A549 (cell line): ENCODE measurements at regions not wholly inside any gene's neighbourhood (a gene's known extent, or its start where the extent isn't known, plus 50 kb on each side); places are given as distances from the start of the nearest gene placed in this dataset.

Experiments
- ATAC-seq, 2 experiments: fragments of 200-7000 bp in 1 of 2; fragments of >200 bp in 1 of 2; cut with Nextera tagmentation in 1 of 2; cut with Tn5 transposase in 1 of 2; 3 replicates each; pipeline versions ENCODE4 v1.8.0 to v1.9.1; 2018 to 2020; ENCODE audit warnings: mild to moderate bottlenecking in 1 of 2, moderate library complexity in 1 of 2
- CTCF ChIA-PET: fragments of 300-600 bp; sonication (Branson Sonifier 250); formaldehyde crosslinking; extraction: SDS; loops from one replicate; lab custom pipeline; 2021; ENCODE audit warnings: antibody characterized with exemption, inconsistent platforms; lab: Yijun Ruan, JAX
- POLR2A ChIA-PET: fragments of 350-600 bp; formaldehyde crosslinking; extraction: SDS; loops from one replicate; lab custom pipeline; 2021; ENCODE audit warnings: antibody characterized with exemption, inconsistent platforms; lab: Yijun Ruan, JAX
- DNase-seq, 2 experiments: peaks; one replicate each; pipeline versions ENCODE4 v3.0.0 to v3.0.0-alpha.2; 2011 to 2016; ENCODE audit warnings: low read depth in 1 of 2, low spot score in 1 of 2
- FAIRE-seq: peaks from 2 replicates; lab custom pipeline; 2011; peaks lifted over from hg19 to GRCh38; lab: Jason Lieb, UNC
- H3K27ac ChIP-seq, 2 experiments: fragments of >200 bp; sonication (Bioruptor Twin); formaldehyde crosslinking; 3 replicates each; pipeline ENCODE4 v1.5.1; 2016 to 2017
- H3K4me1 ChIP-seq: fragments of >200 bp; sonication (Bioruptor Twin); formaldehyde crosslinking; 3 replicates; pipeline ENCODE4 v1.6.1; 2016
- H3K4me2 ChIP-seq: fragments of >200 bp; sonication (Bioruptor Twin); formaldehyde crosslinking; 3 replicates; pipeline ENCODE4 v1.6.1; 2016
- H3K4me3 ChIP-seq: fragments of >200 bp; sonication (Bioruptor Twin); formaldehyde crosslinking; 3 replicates; pipeline ENCODE4 v1.5.1; 2016
- H3K9me3 ChIP-seq: fragments of >200 bp; sonication (Bioruptor Twin); formaldehyde crosslinking; 3 replicates; pipeline ENCODE4 v1.6.1; 2016
- CBX2 ChIP-seq: fragments of 200-600 bp; sonication (generic); IDR thresholded peaks from 2 replicates; pipeline ENCODE4 v1.6.1; 2016; ENCODE audit warnings: low read depth, mild to moderate bottlenecking, borderline replicate concordance
- CEBPB ChIP-seq, 2 experiments: fragments of >200 bp in 1 of 2; sonication (Bioruptor Twin) in 1 of 2; formaldehyde crosslinking in 1 of 2; IDR thresholded peaks; 2 replicates each; pipeline ENCODE4 v1.6.1; 2012 to 2016
- ELK1 ChIP-seq: fragments of 150-350 bp; IDR thresholded peaks from 2 replicates; pipeline ENCODE4 v1.6.1; 2014; ENCODE audit warnings: low read depth, mild to moderate bottlenecking, low read length
- FOSL2 ChIP-seq, 2 experiments: fragments of 450-650 bp in 1 of 2; fragments of >200 bp in 1 of 2; sonication (Bioruptor Twin) in 1 of 2; formaldehyde crosslinking; IDR thresholded peaks; 2 replicates each; pipeline versions ENCODE4 v1.5.0 to v1.6.1; 2016 to 2020; ENCODE audit warnings: mild to moderate bottlenecking in 1 of 2, moderate library complexity in 1 of 2
- GATA3 ChIP-seq: IDR thresholded peaks from 2 replicates; pipeline ENCODE4 v1.6.1; 2012; ENCODE audit warnings: borderline replicate concordance
- HDAC2 ChIP-seq: fragments of 200-600 bp; sonication (generic); IDR thresholded peaks from 2 replicates; pipeline ENCODE4 v1.6.1; 2016
- HMGXB4 ChIP-seq: fragments of 250-450 bp; sonication (Bioruptor Pico); IDR thresholded peaks from 2 replicates; pipeline ENCODE4 v1.5.0; 2021; ENCODE audit warnings: mild to moderate bottlenecking, moderate library complexity, borderline replicate concordance
- HOXA7 ChIP-seq: fragments of 250-450 bp; sonication (Bioruptor Pico); IDR thresholded peaks from 2 replicates; pipeline ENCODE4 v1.5.0; 2020; ENCODE audit warnings: mild to moderate bottlenecking, moderate library complexity
- KDM5A ChIP-seq: fragments of 200-600 bp; sonication (generic); IDR thresholded peaks from 2 replicates; pipeline ENCODE4 v1.6.1; 2016; ENCODE audit warnings: antibody characterized with exemption, mild to moderate bottlenecking
- MAFK ChIP-seq: fragments of 450-650 bp; IDR thresholded peaks from 2 replicates; pipeline ENCODE4 v1.6.1; 2014; ENCODE audit not compliant: partially characterized antibody
- MAX ChIP-seq: IDR thresholded peaks from 2 replicates; pipeline ENCODE4 v1.6.1; 2012
- PHF8 ChIP-seq: fragments of 200-600 bp; sonication (generic); IDR thresholded peaks from 2 replicates; pipeline ENCODE4 v1.6.1; 2016; ENCODE audit warnings: low read depth, mild to moderate bottlenecking, antibody characterized with exemption, moderate library complexity, borderline replicate concordance
- POLR2AphosphoS2 ChIP-seq: conservative IDR thresholded peaks from 2 replicates; pipeline ENCODE4 v1.6.1; 2012; ENCODE audit warnings: low read length, improper control_type of control experiment, inconsistent platforms
- RCOR1 ChIP-seq: fragments of 150-350 bp; IDR thresholded peaks from 2 replicates; pipeline ENCODE4 v1.6.1; 2014; ENCODE audit warnings: antibody characterized with exemption, low read length, low read depth
- RNF2 ChIP-seq: fragments of 200-600 bp; sonication (generic); IDR thresholded peaks from 2 replicates; pipeline ENCODE4 v1.6.1; 2016; ENCODE audit warnings: low read depth, mild to moderate bottlenecking, antibody characterized with exemption, moderate library complexity, borderline replicate concordance
- SREBF2 ChIP-seq: fragments of 450-650 bp; IDR thresholded peaks from 2 replicates; pipeline ENCODE4 v1.6.1; 2014; ENCODE audit warnings: mild to moderate bottlenecking, moderate library complexity
- ZSCAN20 ChIP-seq: fragments of 250-450 bp; sonication (Bioruptor Pico); IDR thresholded peaks from 2 replicates; pipeline ENCODE4 v1.8.0; 2022; ENCODE audit warnings: mild to moderate bottlenecking, moderate library complexity
- WGBS: methylation state at CpG from one replicate; pipeline ENCODE4 v1.1.6; 2017; ENCODE audit errors: missing lambda C conversion rate; 5-methylcytosine and 5-hydroxymethylcytosine counted together

DNA sequence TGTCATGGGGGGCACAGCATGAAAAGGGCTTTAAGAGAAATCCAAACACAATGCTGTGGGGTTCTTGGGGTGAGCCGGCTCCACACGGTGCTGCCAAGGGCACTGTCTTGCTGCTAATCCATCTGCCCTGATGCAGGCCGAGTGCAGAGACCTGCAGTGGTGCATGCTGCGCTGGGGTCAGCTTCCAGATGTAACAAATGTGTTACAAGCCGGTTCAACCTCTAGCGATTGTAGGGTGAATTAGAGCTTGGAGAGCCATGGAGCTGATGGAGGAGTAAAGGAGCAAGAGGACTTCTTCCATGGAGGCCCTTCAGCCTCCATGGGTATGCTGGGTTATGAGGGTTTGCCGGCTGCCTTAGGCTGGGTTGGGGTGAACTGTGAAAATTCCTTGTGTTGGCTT, 402.3 kb downstream of the TYW1 start:
- DNase-seq = no peak
- ChIA-PET CTCF (interaction anchor here (0.8 kb wide), 1 partner anchor 20 kb away, joined by 3 read pairs; no protein-coding TSS in a partner anchor), POLR2A (no interaction called here)
- Histone ChIP-seq H3K4me3 (no peak overlapping the region), H3K9me3 (no peaks in the 10 kb centered on the region), H3K4me2 (no peak overlapping the region), H3K4me1 (no peaks in the 10 kb centered on the region)
- ATAC-seq = no peak
- TF ChIP-seq POLR2AphosphoS2 = no peak
- no peak for TF ChIP-seq CEBPB (IDR thresholded peaks at IDR 0.05)
- no peak for TF ChIP-seq CBX2
- no peak for TF ChIP-seq PHF8
- TF ChIP-seq, all 56 proteins: peak for 0
- WGBS = 47% methylated on average over 7 of the region's 7 CpGs
- no peak for FAIRE-seq
- no peak overlapping the region for H3K27ac ChIP-seq

GRCh38 chr7:67401492-67401891, 404.9 kb downstream of the TYW1 start:
- Histone ChIP-seq H3K4me3 (no peak overlapping the region), H3K4me1 (no peaks in the 10 kb centered on the region), H3K4me2 (no peak overlapping the region), H3K9me3 (no peaks in the 10 kb centered on the region), H3K27ac (no peak overlapping the region)
- no peak for TF ChIP-seq RNF2
- TF ChIP-seq CBX2 = no peak
- no peak for TF ChIP-seq RCOR1
- no peak for TF ChIP-seq HOXA7 (CRISPR knock-in tag)
- no peak for TF ChIP-seq MAX
- no peak for TF ChIP-seq HMGXB4
- no peak for TF ChIP-seq KDM5A
- ATAC-seq (no peak), FAIRE-seq (no peak), DNase-seq (no peak)
- ChIA-PET POLR2A (no interaction called here), CTCF (interaction anchor here (1.1 kb wide), 1 partner anchor 11 kb away, joined by 3 read pairs; no protein-coding TSS in a partner anchor)
- 3% methylated on average over 3 of the region's 3 CpGs for WGBS

DNA sequence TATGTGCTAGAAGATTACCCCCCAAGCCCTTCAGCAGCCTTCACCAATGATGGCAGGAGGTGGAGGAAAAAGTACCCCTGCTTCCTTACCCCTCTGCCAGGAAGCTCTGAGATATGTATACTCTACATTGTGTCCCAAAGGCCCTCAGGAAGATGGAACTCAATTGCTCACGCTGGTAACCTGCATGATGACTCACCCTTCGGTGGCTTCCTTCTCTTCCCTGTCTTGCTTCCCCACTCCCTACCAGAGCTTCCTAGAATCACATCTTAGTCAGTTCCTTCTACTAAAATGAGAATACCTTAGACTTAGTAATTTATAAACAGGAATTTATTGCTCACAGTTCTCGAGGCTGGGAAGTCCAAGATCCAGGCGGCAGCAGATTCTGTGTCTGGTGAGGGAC, 405.6 kb downstream of the TYW1 start:
- ATAC-seq (no peak), DNase-seq (no peak), FAIRE-seq (no peak)
- Histone ChIP-seq H3K27ac (no peak overlapping the region), H3K4me1 (no peaks in the 10 kb centered on the region), H3K4me3 (no peak overlapping the region), H3K9me3 (no peaks in the 10 kb centered on the region)
- CTCF ChIA-PET = no interaction called here
- no peak for TF ChIP-seq FOSL2 (IDR thresholded peaks at IDR 0.05)
- 0 out of 2 replicates have a peak, but pooled peaks have one; percentile 26 for TF ChIP-seq FOSL2 (CRISPR knock-in tag; IDR thresholded peaks at IDR 0.05)
- TF ChIP-seq ZSCAN20 (CRISPR knock-in tag) = no peak
- TF ChIP-seq, all 56 proteins: peak for 1
- no peak overlapping the region for H3K4me2 ChIP-seq
- POLR2A ChIA-PET = no interaction called here
- WGBS = 10% methylated on average over 4 of the region's 4 CpGs

DNA sequence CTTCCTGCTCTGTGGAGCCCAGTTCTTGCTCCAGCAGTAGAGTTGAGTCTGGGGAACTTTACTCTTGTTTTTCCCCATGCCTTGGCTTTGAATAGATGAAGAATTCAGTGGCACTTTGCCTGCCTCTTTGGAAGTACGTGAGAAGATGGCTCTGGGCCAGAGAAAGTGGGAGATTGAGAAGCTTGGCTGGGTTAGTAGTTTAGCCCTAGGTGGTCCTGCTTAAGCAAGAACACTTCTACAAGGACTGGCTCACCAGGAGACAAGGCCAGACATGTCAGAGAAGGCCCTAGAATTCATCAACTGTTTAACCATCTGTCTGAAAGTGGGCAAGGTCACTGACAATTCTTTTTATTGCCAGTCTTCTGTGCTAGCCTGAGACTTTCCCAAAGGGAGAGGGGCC, 410.3 kb downstream of the TYW1 start:
- 6% methylated on average over 1 of the region's 1 CpG for WGBS
- no peak for TF ChIP-seq MAFK
- no peak for TF ChIP-seq SREBF2
- no peak for TF ChIP-seq GATA3
- no peak for TF ChIP-seq ELK1
- no peak for TF ChIP-seq HDAC2
- no peak overlapping the region for H3K27ac ChIP-seq
- ChIA-PET POLR2A (no interaction called here), CTCF (interaction anchor here (1.6 kb wide), 1 partner anchor 29 kb away, joined by 3 read pairs; no protein-coding TSS in a partner anchor)
- ATAC-seq = no peak
- no peak for FAIRE-seq
- no peaks in the 10 kb centered on the region for H3K9me3 ChIP-seq
- H3K4me1 ChIP-seq = no peaks in the 10 kb centered on the region
- no peak overlapping the region for H3K4me3 ChIP-seq
- no peak for DNase-seq
- no peak overlapping the region for H3K4me2 ChIP-seq
